ENCODE measurements at regions not wholly inside any gene's neighbourhood (a gene's known extent, or its start where the extent isn't known, plus 50 kb on each side); places are given as distances from the start of the nearest gene placed in this dataset.
A peak's percentile ranks its signal among the peaks of the same experiment; 100 is the strongest.

- Histone ChIP-seq H3K36me3 (ENCODE audit: control insufficient read depth in 4 of 4, insufficient read depth in 4 of 4, low read length in 4 of 4) (no peaks in the 10 kb centered on the region), H3K9me3 (ENCODE audit: control insufficient read depth in 4 of 4, insufficient read depth in 3 of 4, low read length in 3 of 4) (peaks cover 0 to 5% (median 0%) of the 10 kb centered on the region in 4 donors), H3K9ac (ENCODE audit: insufficient read depth in 1 of 2, low read length in 2 of 2) (no peak overlapping the region), H3K4me1 (ENCODE audit: control insufficient read depth in 5 of 5, insufficient read depth in 5 of 5, low read length in 5 of 5) (peaks cover 0 to 23% (median 5%) of the 10 kb centered on the region in 5 donors), H3K4me3 (no peak overlapping the region), H3K27ac (ENCODE audit: low read depth in 1 of 2, low read length in 1 of 2) (no peak overlapping the region), H3K27me3 (ENCODE audit: control insufficient read depth in 3 of 3, insufficient read depth in 3 of 3, low read length in 2 of 3) (no peaks in the 10 kb centered on the region)
- 75 to 86% methylated on average over 11 of the region's 11 CpGs for WGBS, 2 donors
- no peak for DNase-seq
- no peak for TF ChIP-seq CTCF (IDR thresholded peaks at IDR 0.05; ENCODE audit: control extremely low read depth, extremely low read depth)
- no peak for ATAC-seq (ENCODE audit: insufficient read depth, low FRiP score)
These were observed 525.8 kb downstream of the SHQ1 start for GRCh38 chr3:72322264-72322976.

DNA sequence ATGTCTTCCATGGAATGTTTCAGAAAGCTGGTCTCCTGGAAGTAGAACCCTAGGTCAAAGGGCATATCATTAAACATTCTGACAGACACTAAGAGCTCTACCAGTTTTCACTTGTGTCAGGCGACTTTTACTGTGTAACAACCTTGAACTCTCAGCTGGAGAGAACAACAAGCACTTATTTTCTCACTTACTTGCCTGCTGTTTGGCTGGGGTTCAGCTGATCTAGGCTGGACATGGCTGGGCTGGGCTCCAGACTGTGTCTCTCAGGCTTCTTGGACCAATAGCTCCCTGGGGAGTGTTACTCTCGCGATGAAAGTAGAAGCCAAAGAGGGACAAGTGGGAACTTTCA is 527.3 kb downstream of the SHQ1 start:
- 59 to 81% methylated on average over 3 of the region's 3 CpGs for whole genome bisulfite sequencing, 2 donors
- H3K27me3 ChIP-seq (ENCODE audit: control insufficient read depth in 3 of 3, insufficient read depth in 3 of 3, low read length in 2 of 3), result no peaks in the 10 kb centered on the region
- ATAC-seq (ENCODE audit: insufficient read depth, low FRiP score), result no peak
- no peaks in the 10 kb centered on the region for H3K36me3 ChIP-seq (ENCODE audit: control insufficient read depth in 4 of 4, insufficient read depth in 4 of 4, low read length in 4 of 4)
- H3K4me3 ChIP-seq, result no peak overlapping the region
- peaks cover 0 to 23% (median 5%) of the 10 kb centered on the region in 5 donors for H3K4me1 ChIP-seq (ENCODE audit: control insufficient read depth in 5 of 5, insufficient read depth in 5 of 5, low read length in 5 of 5)
- H3K27ac ChIP-seq (ENCODE audit: low read depth in 1 of 2, low read length in 1 of 2), result no peak overlapping the region
- TF ChIP-seq CTCF (IDR thresholded peaks at IDR 0.05; ENCODE audit: control extremely low read depth, extremely low read depth), result no peak
- H3K9ac ChIP-seq (ENCODE audit: insufficient read depth in 1 of 2, low read length in 2 of 2), result no peak overlapping the region
- peaks cover 0 to 5% (median 0%) of the 10 kb centered on the region in 4 donors for H3K9me3 ChIP-seq (ENCODE audit: control insufficient read depth in 4 of 4, insufficient read depth in 3 of 4, low read length in 3 of 4)
- peak; percentile 75 to 90 (median 83) for DNase-seq

GRCh38 chr3:72320095-72320954 is 527.9 kb downstream of the SHQ1 start:
- no peak overlapping the region for H3K9ac ChIP-seq (ENCODE audit: insufficient read depth in 1 of 2, low read length in 2 of 2)
- DNase-seq (peak; percentile 36 to 63 (median 44)), ATAC-seq (ENCODE audit: insufficient read depth, low FRiP score) (no peak)
- peaks cover 0 to 3% (median 0%) of the 10 kb centered on the region in 4 donors for H3K9me3 ChIP-seq (ENCODE audit: control insufficient read depth in 4 of 4, insufficient read depth in 3 of 4, low read length in 3 of 4)
- no peak for TF ChIP-seq CTCF (IDR thresholded peaks at IDR 0.05; ENCODE audit: control extremely low read depth, extremely low read depth)
- no peak overlapping the region for H3K4me3 ChIP-seq
- H3K36me3 ChIP-seq (ENCODE audit: control insufficient read depth in 4 of 4, insufficient read depth in 4 of 4, low read length in 4 of 4), result no peaks in the 10 kb centered on the region
- H3K27me3 ChIP-seq (ENCODE audit: control insufficient read depth in 3 of 3, insufficient read depth in 3 of 3, low read length in 2 of 3), result no peaks in the 10 kb centered on the region
- H3K27ac ChIP-seq (ENCODE audit: low read depth in 1 of 2, low read length in 1 of 2), result no peak overlapping the region
- peaks cover 0 to 23% (median 5%) of the 10 kb centered on the region in 5 donors for H3K4me1 ChIP-seq (ENCODE audit: control insufficient read depth in 5 of 5, insufficient read depth in 5 of 5, low read length in 5 of 5)
- 86 to 94% methylated on average over 17 of the region's 17 CpGs for WGBS, 2 donors
